ENCODE measurements at regions not wholly inside any gene's neighbourhood (a gene's known extent, or its start where the extent isn't known, plus 50 kb on each side); places are given as distances from the start of the nearest gene placed in this dataset.

GRCh38 chr3:178079966-178080365 lies 456.3 kb upstream of the KCNMB2 start:
- TF ChIP-seq, protein P1, sequence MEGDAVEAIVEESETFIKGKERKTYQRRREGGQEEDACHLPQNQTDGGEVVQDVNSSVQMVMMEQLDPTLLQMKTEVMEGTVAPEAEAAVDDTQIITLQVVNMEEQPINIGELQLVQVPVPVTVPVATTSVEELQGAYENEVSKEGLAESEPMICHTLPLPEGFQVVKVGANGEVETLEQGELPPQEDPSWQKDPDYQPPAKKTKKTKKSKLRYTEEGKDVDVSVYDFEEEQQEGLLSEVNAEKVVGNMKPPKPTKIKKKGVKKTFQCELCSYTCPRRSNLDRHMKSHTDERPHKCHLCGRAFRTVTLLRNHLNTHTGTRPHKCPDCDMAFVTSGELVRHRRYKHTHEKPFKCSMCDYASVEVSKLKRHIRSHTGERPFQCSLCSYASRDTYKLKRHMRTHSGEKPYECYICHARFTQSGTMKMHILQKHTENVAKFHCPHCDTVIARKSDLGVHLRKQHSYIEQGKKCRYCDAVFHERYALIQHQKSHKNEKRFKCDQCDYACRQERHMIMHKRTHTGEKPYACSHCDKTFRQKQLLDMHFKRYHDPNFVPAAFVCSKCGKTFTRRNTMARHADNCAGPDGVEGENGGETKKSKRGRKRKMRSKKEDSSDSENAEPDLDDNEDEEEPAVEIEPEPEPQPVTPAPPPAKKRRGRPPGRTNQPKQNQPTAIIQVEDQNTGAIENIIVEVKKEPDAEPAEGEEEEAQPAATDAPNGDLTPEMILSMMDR (conservative IDR thresholded peaks at IDR 0.05; ENCODE audit: low read depth, low read length): no peak
- TF ChIP-seq EZH2 (IDR thresholded peaks at IDR 0.05; ENCODE audit: low read length, unreplicated experiment): no peak

Data from PC-3 (cell line).